Suprapubic skin (tissue), 4 donors: ENCODE measurements at regions not wholly inside any gene's neighbourhood (a gene's known extent, or its start where the extent isn't known, plus 50 kb on each side); places are given as distances from the start of the nearest gene placed in this dataset.

Source experiments
- POLR2A ChIP-seq, 2 donors: fragments of 450-650 bp; IDR thresholded peaks; one replicate each; pipeline ENCODE4 v1.6.1; 2017; ENCODE audit warnings: antibody characterized with exemption in 2 of 2, mild to moderate bottlenecking in 2 of 2, moderate library complexity in 2 of 2
- POLR2AphosphoS5 ChIP-seq, 3 donors: sonication (generic); formaldehyde crosslinking; IDR thresholded peaks; one replicate each; pipeline ENCODE4 v1.6.1; 2017; ENCODE audit warnings: antibody characterized with exemption in 3 of 3
- TF ChIP-seq, protein P1 (sequence below), 2 donors: fragments of 200-600 bp in 1 of 2; fragments of 450-650 bp in 1 of 2; sonication (generic) in 1 of 2; IDR thresholded peaks; one replicate each; pipeline ENCODE4 v1.5.1; 2016 to 2019; ENCODE audit warnings: antibody characterized with exemption in 2 of 2, mild to moderate bottlenecking in 1 of 2, moderate library complexity in 1 of 2

DNA sequence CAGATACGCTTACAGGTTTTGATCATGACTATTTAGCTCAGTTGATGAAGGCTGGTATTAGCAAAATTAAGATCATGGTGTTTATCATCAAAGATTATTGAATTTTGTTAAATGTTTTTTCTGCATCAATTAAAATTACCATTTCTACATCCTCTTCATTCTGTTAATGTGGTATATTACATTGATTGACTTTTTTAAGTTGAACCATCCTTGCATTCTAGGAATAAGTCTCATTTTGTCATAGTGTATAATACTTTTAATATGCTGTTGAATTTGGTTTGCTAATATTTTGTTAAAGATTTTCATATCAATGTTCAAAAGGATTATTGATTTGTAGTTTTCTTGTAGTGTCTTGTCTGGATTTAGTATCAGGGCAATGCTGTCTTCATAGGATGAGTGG lies 142.4 kb downstream of the LYPLAL1 start:
- TF ChIP-seq POLR2A (IDR thresholded peaks at IDR 0.05) (no peak), POLR2AphosphoS5 (IDR thresholded peaks at IDR 0.05) (no peak)
- TF ChIP-seq, protein P1, sequence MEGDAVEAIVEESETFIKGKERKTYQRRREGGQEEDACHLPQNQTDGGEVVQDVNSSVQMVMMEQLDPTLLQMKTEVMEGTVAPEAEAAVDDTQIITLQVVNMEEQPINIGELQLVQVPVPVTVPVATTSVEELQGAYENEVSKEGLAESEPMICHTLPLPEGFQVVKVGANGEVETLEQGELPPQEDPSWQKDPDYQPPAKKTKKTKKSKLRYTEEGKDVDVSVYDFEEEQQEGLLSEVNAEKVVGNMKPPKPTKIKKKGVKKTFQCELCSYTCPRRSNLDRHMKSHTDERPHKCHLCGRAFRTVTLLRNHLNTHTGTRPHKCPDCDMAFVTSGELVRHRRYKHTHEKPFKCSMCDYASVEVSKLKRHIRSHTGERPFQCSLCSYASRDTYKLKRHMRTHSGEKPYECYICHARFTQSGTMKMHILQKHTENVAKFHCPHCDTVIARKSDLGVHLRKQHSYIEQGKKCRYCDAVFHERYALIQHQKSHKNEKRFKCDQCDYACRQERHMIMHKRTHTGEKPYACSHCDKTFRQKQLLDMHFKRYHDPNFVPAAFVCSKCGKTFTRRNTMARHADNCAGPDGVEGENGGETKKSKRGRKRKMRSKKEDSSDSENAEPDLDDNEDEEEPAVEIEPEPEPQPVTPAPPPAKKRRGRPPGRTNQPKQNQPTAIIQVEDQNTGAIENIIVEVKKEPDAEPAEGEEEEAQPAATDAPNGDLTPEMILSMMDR (IDR thresholded peaks at IDR 0.05), result no peak
